Tibial nerve (tissue), 4 donors: ENCODE measurements at regions not wholly inside any gene's neighbourhood (a gene's known extent, or its start where the extent isn't known, plus 50 kb on each side); places are given as distances from the start of the nearest gene placed in this dataset.

ENCODE experiments used
- DNase-seq, 2 donors: peaks; one replicate each; pipeline ENCODE4 v3.0.0-alpha.2; 2019; ENCODE audit warnings: low spot score in 2 of 2
- H3K27ac ChIP-seq, 4 donors: fragments of 200-600 bp; sonication (generic) in 3 of 4; one replicate each; pipeline ENCODE4 v1.5.1; 2017 to 2019; ENCODE audit warnings: mild to moderate bottlenecking in 1 of 4
- H3K27me3 ChIP-seq, 2 donors: fragments of 200-600 bp; sonication (generic) in 1 of 2; one replicate each; pipeline versions ENCODE4 v1.5.1 to v1.6.0; 2017 to 2019
- H3K36me3 ChIP-seq, 3 donors: fragments of 200-600 bp; sonication (generic); one replicate each; pipeline ENCODE4 v1.5.1; 2018 to 2019
- H3K4me1 ChIP-seq, 4 donors: fragments of 200-600 bp; sonication (generic) in 3 of 4; one replicate each; pipeline ENCODE4 v1.5.1; 2017 to 2019
- H3K4me3 ChIP-seq, 4 donors: fragments of 200-600 bp; sonication (generic) in 3 of 4; one replicate each; pipeline ENCODE4 v1.5.1; 2017 to 2019; ENCODE audit warnings: mild to moderate bottlenecking in 1 of 4, moderate library complexity in 1 of 4
- H3K9me3 ChIP-seq, 4 donors: fragments of 200-600 bp; sonication (generic) in 3 of 4; one replicate each; pipeline ENCODE4 v1.5.1; 2017 to 2019
- CTCF ChIP-seq, 5 experiments: fragments of 200-600 bp in 3 of 5; fragments of 450-650 bp in 2 of 5; sonication (generic) in 3 of 5; IDR thresholded peaks; one replicate each; pipeline ENCODE4 v1.5.1; 2016 to 2019; ENCODE audit warnings: antibody characterized with exemption in 5 of 5, mild to moderate bottlenecking in 3 of 5, moderate library complexity in 2 of 5
- EP300 ChIP-seq, 2 donors: sonication (generic); formaldehyde crosslinking; IDR thresholded peaks; one replicate each; pipeline ENCODE4 v1.6.1; 2017; ENCODE audit warnings: antibody characterized with exemption in 2 of 2, mild to moderate bottlenecking in 1 of 2
- POLR2A ChIP-seq, 2 donors: fragments of 450-650 bp; IDR thresholded peaks; one replicate each; pipeline ENCODE4 v1.6.1; 2017; ENCODE audit warnings: antibody characterized with exemption in 2 of 2, mild to moderate bottlenecking in 2 of 2, moderate library complexity in 2 of 2
- WGBS, 2 donors: methylation state at CpG; one replicate each; pipeline ENCODE4 v1.1.5; 2018; 5-methylcytosine and 5-hydroxymethylcytosine counted together

- H3K4me3 ChIP-seq, result no peak overlapping the region
- H3K4me1 ChIP-seq, result no peaks in the 10 kb centered on the region
- 67% methylated on average over 1 of the region's 1 CpG; no CpG with 5 or more reads in 1 of the 2 donors for WGBS, 2 donors
- TF ChIP-seq EP300 (IDR thresholded peaks at IDR 0.05) (no peak), CTCF (IDR thresholded peaks at IDR 0.05) (no peak), POLR2A (IDR thresholded peaks at IDR 0.05) (no peak)
- H3K36me3 ChIP-seq, result no peaks in the 10 kb centered on the region
- DNase-seq, result no peak
- H3K27me3 ChIP-seq, result no peaks in the 10 kb centered on the region
- no peak overlapping the region for H3K27ac ChIP-seq
- peaks cover 0 to 4% (median 0%) of the 10 kb centered on the region in 4 donors for H3K9me3 ChIP-seq
These were observed 251.8 kb upstream of the OPRM1 start for GRCh38 chr6:153787341-153787606.

GRCh38 chr6:153781306-153781705 lies 257.7 kb upstream of the OPRM1 start:
- Histone ChIP-seq H3K4me1 (no peaks in the 10 kb centered on the region), H3K36me3 (no peaks in the 10 kb centered on the region), H3K4me3 (no peak overlapping the region), H3K9me3 (no peaks in the 10 kb centered on the region), H3K27me3 (no peaks in the 10 kb centered on the region), H3K27ac (no peak overlapping the region)
- no peak for TF ChIP-seq CTCF (IDR thresholded peaks at IDR 0.05)
- no peak for TF ChIP-seq POLR2A (IDR thresholded peaks at IDR 0.05)
- no peak for TF ChIP-seq EP300 (IDR thresholded peaks at IDR 0.05)
- 87 to 90% methylated on average over 1 of the region's 1 CpG for WGBS, 2 donors
- no peak for DNase-seq

- no peak for DNase-seq
- Histone ChIP-seq H3K27me3 (no peaks in the 10 kb centered on the region), H3K9me3 (no peaks in the 10 kb centered on the region), H3K27ac (no peak overlapping the region), H3K36me3 (no peaks in the 10 kb centered on the region), H3K4me1 (no peaks in the 10 kb centered on the region), H3K4me3 (no peak overlapping the region)
- 85 to 87% methylated on average over 1 of the region's 1 CpG for WGBS, 2 donors
- TF ChIP-seq CTCF (IDR thresholded peaks at IDR 0.05) (no peak), POLR2A (IDR thresholded peaks at IDR 0.05) (no peak), EP300 (IDR thresholded peaks at IDR 0.05) (no peak)
These were observed 259.0 kb upstream of the OPRM1 start for GRCh38 chr6:153780011-153780410.

GRCh38 chr6:153778216-153778615 lies 260.8 kb upstream of the OPRM1 start:
- no peak overlapping the region for H3K27ac ChIP-seq
- 91 to 93% methylated on average over 2 of the region's 2 CpGs for WGBS, 2 donors
- no peaks in the 10 kb centered on the region for H3K4me1 ChIP-seq
- no peak for DNase-seq
- no peaks in the 10 kb centered on the region for H3K36me3 ChIP-seq
- no peaks in the 10 kb centered on the region for H3K9me3 ChIP-seq
- TF ChIP-seq EP300 (IDR thresholded peaks at IDR 0.05), result no peak
- no peak for TF ChIP-seq CTCF (IDR thresholded peaks at IDR 0.05)
- TF ChIP-seq POLR2A (IDR thresholded peaks at IDR 0.05), result no peak
- no peak overlapping the region for H3K4me3 ChIP-seq
- no peaks in the 10 kb centered on the region for H3K27me3 ChIP-seq

- no peak for DNase-seq
- no peaks in the 10 kb centered on the region for H3K9me3 ChIP-seq
- no peak for TF ChIP-seq EP300 (IDR thresholded peaks at IDR 0.05)
- TF ChIP-seq POLR2A (IDR thresholded peaks at IDR 0.05), result no peak
- no peak for TF ChIP-seq CTCF (IDR thresholded peaks at IDR 0.05)
These were observed 267.5 kb upstream of the OPRM1 start for GRCh38 chr6:153771577-153771976.

More at GRCh38 chr6:153771577-153771976, 267.5 kb upstream of the OPRM1 start:
- H3K27me3 ChIP-seq, result no peaks in the 10 kb centered on the region
- no peak overlapping the region for H3K27ac ChIP-seq
- H3K4me1 ChIP-seq, result no peaks in the 10 kb centered on the region
- no peaks in the 10 kb centered on the region for H3K36me3 ChIP-seq
- no peak overlapping the region for H3K4me3 ChIP-seq
